ENCODE measurements at regions not wholly inside any gene's neighbourhood (a gene's known extent, or its start where the extent isn't known, plus 50 kb on each side); places are given as distances from the start of the nearest gene placed in this dataset.

GRCh38 chr3:103075282-103075681 lies 640.5 kb downstream of the ZPLD1 start:
- Mint-ChIP-seq H3K27me3 (no peaks in the 10 kb centered on the region), H3K9me3 (peaks cover 2% of the 10 kb centered on the region), H3K4me1 (ENCODE audit: low read depth) (no peaks in the 10 kb centered on the region), H3K27ac (no peak overlapping the region), H3K36me3 (ENCODE audit: low read depth) (no peaks in the 10 kb centered on the region), H3K4me3 (no peak overlapping the region)
- TF ChIP-seq CTCF (IDR thresholded peaks at IDR 0.05): no peak
- Histone ChIP-seq H3K36me3 (ENCODE audit: insufficient read depth, low read length) (no peaks in the 10 kb centered on the region), H3K4me1 (ENCODE audit: insufficient read depth, low read length) (no peaks in the 10 kb centered on the region), H3K27me3 (ENCODE audit: control insufficient read depth in 1 of 2, insufficient read depth in 2 of 2, low read length in 2 of 2) (no peaks in the 10 kb centered on the region), H3K9me3 (ENCODE audit: control insufficient read depth in 1 of 2, insufficient read depth in 1 of 2, low read length in 2 of 2) (no peaks in the 10 kb centered on the region), H3K4me3 (ENCODE audit: low read length) (no peak overlapping the region), H3K27ac (ENCODE audit: low read depth in 1 of 2, low read length in 2 of 2) (no peak overlapping the region)
- ATAC-seq (ENCODE audit: poor library complexity) (no peak), DNase-seq (no peak)
- POLR2A ChIA-PET: no interaction called here
- intact Hi-C loops (cut with DNase I, micrococcal nuclease): no loop called here
- CTCF ChIA-PET: no interaction called here

- intact Hi-C loops (cut with DNase I, micrococcal nuclease): no loop called here
Measured at GRCh38 chr3:103077910-103078309, 643.1 kb downstream of the ZPLD1 start.

GRCh38 chr3:103082501-103082900 lies 647.7 kb downstream of the ZPLD1 start:
- H3K4me3 Mint-ChIP-seq: no peak overlapping the region

More at GRCh38 chr3:103077910-103078309, 643.1 kb downstream of the ZPLD1 start:
- peaks cover 2% of the 10 kb centered on the region for H3K9me3 Mint-ChIP-seq
- ATAC-seq (ENCODE audit: poor library complexity) (no peak), DNase-seq (no peak)
- ChIA-PET CTCF (no interaction called here), POLR2A (no interaction called here)
- H3K36me3 Mint-ChIP-seq (ENCODE audit: low read depth): no peaks in the 10 kb centered on the region
- Histone ChIP-seq H3K4me3 (ENCODE audit: low read length) (no peak overlapping the region), H3K36me3 (ENCODE audit: insufficient read depth, low read length) (no peaks in the 10 kb centered on the region), H3K4me1 (ENCODE audit: insufficient read depth, low read length) (no peaks in the 10 kb centered on the region), H3K9me3 (ENCODE audit: control insufficient read depth in 1 of 2, insufficient read depth in 1 of 2, low read length in 2 of 2) (peaks cover 0 to under 1% of the 10 kb centered on the region in 2 experiments), H3K27me3 (ENCODE audit: control insufficient read depth in 1 of 2, insufficient read depth in 2 of 2, low read length in 2 of 2) (no peaks in the 10 kb centered on the region), H3K27ac (ENCODE audit: low read depth in 1 of 2, low read length in 2 of 2) (no peak overlapping the region)
- no peaks in the 10 kb centered on the region for H3K4me1 Mint-ChIP-seq (ENCODE audit: low read depth)
- no peak overlapping the region for H3K4me3 Mint-ChIP-seq
- no peak for TF ChIP-seq CTCF (IDR thresholded peaks at IDR 0.05)
- H3K27me3 Mint-ChIP-seq: no peaks in the 10 kb centered on the region
- H3K27ac Mint-ChIP-seq: no peak overlapping the region

More at GRCh38 chr3:103082501-103082900, 647.7 kb downstream of the ZPLD1 start:
- ChIA-PET POLR2A (no interaction called here), CTCF (no interaction called here)
- Mint-ChIP-seq H3K27me3 (no peaks in the 10 kb centered on the region), H3K36me3 (ENCODE audit: low read depth) (no peaks in the 10 kb centered on the region), H3K4me1 (ENCODE audit: low read depth) (no peaks in the 10 kb centered on the region), H3K27ac (no peak overlapping the region), H3K9me3 (no peaks in the 10 kb centered on the region)
- ATAC-seq (ENCODE audit: poor library complexity) (no peak), DNase-seq (no peak)
- Histone ChIP-seq H3K27me3 (ENCODE audit: control insufficient read depth in 1 of 2, insufficient read depth in 2 of 2, low read length in 2 of 2) (no peaks in the 10 kb centered on the region), H3K36me3 (ENCODE audit: insufficient read depth, low read length) (no peaks in the 10 kb centered on the region), H3K9me3 (ENCODE audit: control insufficient read depth in 1 of 2, insufficient read depth in 1 of 2, low read length in 2 of 2) (peaks cover 0 to 4% of the 10 kb centered on the region in 2 experiments), H3K27ac (ENCODE audit: low read depth in 1 of 2, low read length in 2 of 2) (no peak overlapping the region), H3K4me1 (ENCODE audit: insufficient read depth, low read length) (no peaks in the 10 kb centered on the region), H3K4me3 (ENCODE audit: low read length) (no peak overlapping the region)
- no peak for TF ChIP-seq CTCF (IDR thresholded peaks at IDR 0.05)
- intact Hi-C loops (cut with DNase I, micrococcal nuclease): no loop called here
